MM.1S (cell line): ENCODE measurements at regions not wholly inside any gene's neighbourhood (a gene's known extent, or its start where the extent isn't known, plus 50 kb on each side); places are given as distances from the start of the nearest gene placed in this dataset.

Experiments used
- CTCF ChIP-seq: fragments of 300-600 bp; sonication (generic); IDR thresholded peaks from 2 replicates; pipeline ENCODE4 v1.5.1; 2016; ENCODE audit warnings: antibody characterized with exemption, low read length, mixed read lengths
- EZH2 ChIP-seq: fragments of 300-600 bp; sonication (generic); optimal IDR thresholded peaks from 2 replicates; pipeline ENCODE3; 2017; ENCODE audit warnings: low read depth, mild to moderate bottlenecking, antibody characterized with exemption, low read length, mixed read lengths

GRCh38 chr4:1464581-1465171, 58.4 kb upstream of the NKX1-1 start:
- TF ChIP-seq CTCF (no peak), EZH2 (no peak)
